ENCODE measurements at regions not wholly inside any gene's neighbourhood (a gene's known extent, or its start where the extent isn't known, plus 50 kb on each side); places are given as distances from the start of the nearest gene placed in this dataset.
A peak's percentile ranks its signal among the peaks of the same experiment; 100 is the strongest.

DNA sequence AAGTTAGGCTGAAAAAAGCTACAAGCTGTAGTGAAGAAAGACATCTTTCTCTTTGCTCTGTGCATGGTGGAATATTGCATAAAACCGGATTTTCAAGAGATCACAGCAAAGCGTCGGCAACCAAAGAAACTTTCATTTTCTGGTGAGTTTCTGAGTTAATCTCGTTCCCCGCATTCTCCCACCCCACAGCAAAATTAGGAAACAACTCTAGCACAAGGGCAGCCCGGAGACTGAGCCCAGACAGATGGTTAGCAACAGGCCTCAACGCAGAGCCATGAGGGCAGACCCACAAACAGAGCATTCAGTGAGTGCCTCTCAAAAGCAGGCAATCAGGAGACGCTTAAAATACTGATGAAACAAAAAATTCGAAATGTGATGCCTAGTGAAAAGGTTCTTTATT, 396.1 kb upstream of the KLF6 start:
- intact Hi-C loops (cut with DNase I), result no loop called here
- H3K27ac ChIP-seq, result no peak overlapping the region
- H3K9me3 ChIP-seq, result no peaks in the 10 kb centered on the region
- H3K4me3 ChIP-seq, result no peak overlapping the region
- no peaks in the 10 kb centered on the region for H3K27me3 ChIP-seq
- ATAC-seq (no peak), DNase-seq (no peak), FAIRE-seq (no peak)
- TF ChIP-seq CTCF (IDR thresholded peaks at IDR 0.05), result no peak
- no peaks in the 10 kb centered on the region for H3K4me1 ChIP-seq
- H3K36me3 ChIP-seq, result no peaks in the 10 kb centered on the region
- 66 to 84% methylated on average over 9 of the region's 9 CpGs for WGBS, 2 donors

- 55 to 69% methylated on average over 3 of the region's 3 CpGs for WGBS, 2 donors
- H3K4me3 ChIP-seq, result no peak overlapping the region
- intact Hi-C loops (cut with DNase I), result no loop called here
- H3K36me3 ChIP-seq, result no peaks in the 10 kb centered on the region
- ATAC-seq, result no peak
- no peak for FAIRE-seq
- TF ChIP-seq CTCF (IDR thresholded peaks at IDR 0.05), result no peak
- DNase-seq, result no peak
- H3K9me3 ChIP-seq, result no peaks in the 10 kb centered on the region
- no peak overlapping the region for H3K27ac ChIP-seq
- H3K27me3 ChIP-seq, result no peaks in the 10 kb centered on the region
- no peaks in the 10 kb centered on the region for H3K4me1 ChIP-seq
Measured at GRCh38 chr10:4177791-4178190, 392.8 kb upstream of the KLF6 start.

DNA sequence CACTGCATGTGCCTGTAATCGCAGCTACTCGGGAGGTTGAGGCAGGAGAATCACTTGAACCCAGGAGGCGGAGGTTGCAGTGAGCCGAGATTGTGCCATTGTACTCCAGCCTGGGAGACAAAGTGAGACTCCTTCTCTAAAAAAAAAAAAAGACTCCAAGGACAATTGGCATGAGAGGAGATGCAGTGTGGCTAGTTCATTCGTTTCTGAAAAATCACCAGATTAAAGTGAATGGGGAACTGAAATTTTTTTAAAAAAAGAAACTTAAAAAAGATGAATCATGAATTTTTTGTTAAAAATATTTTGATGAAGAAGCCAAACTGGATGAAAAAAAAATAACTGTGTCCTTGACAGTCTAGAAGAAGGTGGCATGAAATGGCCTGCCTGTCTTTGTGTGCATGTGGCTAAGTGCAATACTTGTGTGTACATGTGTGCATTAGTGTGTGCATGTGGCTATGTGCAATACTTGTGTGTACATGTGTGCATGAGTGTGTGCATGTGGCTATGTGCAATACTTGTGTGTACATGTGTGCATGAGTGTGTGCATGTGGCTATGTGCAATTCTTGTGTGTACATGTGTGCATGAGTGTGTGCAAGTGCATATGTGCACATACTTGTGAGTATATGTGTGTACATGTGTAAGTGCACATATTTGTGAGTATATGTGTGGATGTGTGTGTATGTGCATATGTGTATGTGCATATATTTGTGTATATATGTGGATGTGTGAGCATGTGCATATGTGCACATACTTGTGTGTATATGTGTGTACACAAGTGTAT, 391.7 kb upstream of the KLF6 start:
- peak in 1 of 4 donors; percentile 35 for ATAC-seq
- no peaks in the 10 kb centered on the region for H3K36me3 ChIP-seq
- no peaks in the 10 kb centered on the region for H3K27me3 ChIP-seq
- 74 to 88% methylated on average over 5 of the region's 5 CpGs for WGBS, 2 donors
- TF ChIP-seq CTCF (IDR thresholded peaks at IDR 0.05), result no peak
- intact Hi-C loops (cut with DNase I), result no loop called here
- no peak for FAIRE-seq
- H3K9me3 ChIP-seq, result no peaks in the 10 kb centered on the region
- H3K4me1 ChIP-seq, result no peaks in the 10 kb centered on the region
- H3K27ac ChIP-seq, result no peak overlapping the region
- no peak for DNase-seq
- H3K4me3 ChIP-seq, result no peak overlapping the region

GRCh38 chr10:4174197-4174596, 389.2 kb upstream of the KLF6 start:
- intact Hi-C loops (cut with DNase I), result no loop called here
- FAIRE-seq, result no peak
- H3K27me3 ChIP-seq, result no peaks in the 10 kb centered on the region
- H3K36me3 ChIP-seq, result no peaks in the 10 kb centered on the region
- H3K27ac ChIP-seq, result no peak overlapping the region
- no peak for ATAC-seq
- H3K4me1 ChIP-seq, result no peaks in the 10 kb centered on the region
- WGBS, 2 donors, result 73 to 81% methylated on average over 9 of the region's 9 CpGs
- no peak for DNase-seq
- no peaks in the 10 kb centered on the region for H3K9me3 ChIP-seq
- H3K4me3 ChIP-seq, result no peak overlapping the region
- no peak for TF ChIP-seq CTCF (IDR thresholded peaks at IDR 0.05)

- no peak overlapping the region for H3K4me3 ChIP-seq
- H3K36me3 ChIP-seq, result no peaks in the 10 kb centered on the region
- FAIRE-seq (no peak), ATAC-seq (no peak), DNase-seq (no peak)
- H3K4me1 ChIP-seq, result no peaks in the 10 kb centered on the region
- no peak for TF ChIP-seq CTCF (IDR thresholded peaks at IDR 0.05)
- H3K9me3 ChIP-seq, result no peaks in the 10 kb centered on the region
- intact Hi-C loops (cut with DNase I), result no loop called here
- H3K27ac ChIP-seq, result no peak overlapping the region
- WGBS, 2 donors, result 57 to 62% methylated on average over 6 of the region's 6 CpGs
- no peaks in the 10 kb centered on the region for H3K27me3 ChIP-seq
Measured at GRCh38 chr10:4170633-4171314, 385.8 kb upstream of the KLF6 start.

Measured in pancreas (tissue), 10 donors.